HG03520 (cell line): ENCODE measurements at regions not wholly inside any gene's neighbourhood (a gene's known extent, or its start where the extent isn't known, plus 50 kb on each side); places are given as distances from the start of the nearest gene placed in this dataset.

Experiments used
- ATAC-seq: cut with Tn5 transposase; IDR thresholded peaks from one replicate; pipeline ENCODE4 v1.9.1; 2021; ENCODE audit warnings: mild to moderate bottlenecking, moderate library complexity; ENCODE audit not compliant: unreplicated experiment

GRCh38 chr22:48749555-48750227 lies 1078.0 kb downstream of the BRD1 start:
- no peak for ATAC-seq

GRCh38 chr22:48748860-48749554 lies 1078.7 kb downstream of the BRD1 start:
- no peak for ATAC-seq

GRCh38 chr22:48748113-48748859 lies 1079.4 kb downstream of the BRD1 start:
- ATAC-seq: no peak

- ATAC-seq: no peak
Observed at GRCh38 chr22:48746789-48747425, 1080.8 kb downstream of the BRD1 start.

- no peak for ATAC-seq
Observed at GRCh38 chr22:48745842-48746788, 1081.6 kb downstream of the BRD1 start.

GRCh38 chr22:48744967-48745841 lies 1082.5 kb downstream of the BRD1 start:
- no peak for ATAC-seq

- ATAC-seq: no peak
Observed at GRCh38 chr22:48744283-48744641, 1083.4 kb downstream of the BRD1 start.

- ATAC-seq: no peak
Observed at GRCh38 chr22:48743601-48744282, 1083.9 kb downstream of the BRD1 start.

GRCh38 chr22:48742556-48743343 lies 1084.9 kb downstream of the BRD1 start:
- ATAC-seq: no peak

- ATAC-seq: no peak
Observed at GRCh38 chr22:48742191-48742555, 1085.5 kb downstream of the BRD1 start.

- no peak for ATAC-seq
Observed at GRCh38 chr22:48741540-48741939, 1086.1 kb downstream of the BRD1 start.

GRCh38 chr22:48740731-48741405 lies 1086.8 kb downstream of the BRD1 start:
- ATAC-seq: no peak

- ATAC-seq: no peak
Observed at GRCh38 chr22:48740086-48740730, 1087.5 kb downstream of the BRD1 start.

GRCh38 chr22:48739348-48740085 lies 1088.2 kb downstream of the BRD1 start:
- no peak for ATAC-seq

GRCh38 chr22:48738204-48738980 lies 1089.3 kb downstream of the BRD1 start:
- ATAC-seq: no peak
